C4-2B (cell line): ENCODE measurements at regions not wholly inside any gene's neighbourhood (a gene's known extent, or its start where the extent isn't known, plus 50 kb on each side); places are given as distances from the start of the nearest gene placed in this dataset.
A peak's percentile ranks its signal among the peaks of the same experiment; 100 is the strongest.

ENCODE experiments used
- H3K27ac ChIP-seq: fragments of 450-650 bp; 2 replicates; pipeline ENCODE4 v1.5.1; 2017
- ZFX ChIP-seq: fragments of 450-650 bp; IDR thresholded peaks from 2 replicates; pipeline ENCODE4 v1.6.1; 2017
- TF ChIP-seq, protein P1 (sequence below): fragments of 450-650 bp; conservative IDR thresholded peaks from 2 replicates; pipeline ENCODE4 v1.5.1; 2017; ENCODE audit warnings: mild to moderate bottlenecking

- no peak overlapping the region for H3K27ac ChIP-seq
- no peak for TF ChIP-seq ZFX
- TF ChIP-seq, protein P1, sequence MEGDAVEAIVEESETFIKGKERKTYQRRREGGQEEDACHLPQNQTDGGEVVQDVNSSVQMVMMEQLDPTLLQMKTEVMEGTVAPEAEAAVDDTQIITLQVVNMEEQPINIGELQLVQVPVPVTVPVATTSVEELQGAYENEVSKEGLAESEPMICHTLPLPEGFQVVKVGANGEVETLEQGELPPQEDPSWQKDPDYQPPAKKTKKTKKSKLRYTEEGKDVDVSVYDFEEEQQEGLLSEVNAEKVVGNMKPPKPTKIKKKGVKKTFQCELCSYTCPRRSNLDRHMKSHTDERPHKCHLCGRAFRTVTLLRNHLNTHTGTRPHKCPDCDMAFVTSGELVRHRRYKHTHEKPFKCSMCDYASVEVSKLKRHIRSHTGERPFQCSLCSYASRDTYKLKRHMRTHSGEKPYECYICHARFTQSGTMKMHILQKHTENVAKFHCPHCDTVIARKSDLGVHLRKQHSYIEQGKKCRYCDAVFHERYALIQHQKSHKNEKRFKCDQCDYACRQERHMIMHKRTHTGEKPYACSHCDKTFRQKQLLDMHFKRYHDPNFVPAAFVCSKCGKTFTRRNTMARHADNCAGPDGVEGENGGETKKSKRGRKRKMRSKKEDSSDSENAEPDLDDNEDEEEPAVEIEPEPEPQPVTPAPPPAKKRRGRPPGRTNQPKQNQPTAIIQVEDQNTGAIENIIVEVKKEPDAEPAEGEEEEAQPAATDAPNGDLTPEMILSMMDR = no peak
Observed at GRCh38 chr2:58688813-58689212, 447.7 kb upstream of the FANCL start.

DNA sequence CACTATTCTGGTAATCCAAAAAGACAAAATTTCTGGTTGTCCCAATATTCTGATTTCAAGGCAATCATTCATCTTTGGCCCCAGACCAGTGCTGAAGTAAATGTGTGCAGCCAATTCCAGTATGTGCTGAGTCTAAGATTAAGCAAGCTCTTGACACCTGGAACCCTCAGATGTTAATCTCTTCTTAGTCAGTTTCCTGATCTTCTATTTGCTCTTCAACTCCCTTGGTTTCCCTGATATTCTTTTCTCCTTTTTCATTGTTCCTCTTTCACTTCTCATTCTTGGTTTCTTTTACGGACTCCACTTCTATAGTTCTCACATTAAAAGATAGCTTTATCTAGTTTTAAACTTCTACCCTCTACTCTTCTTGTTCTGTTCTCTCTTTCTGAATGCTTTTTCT lies 445.7 kb upstream of the FANCL start:
- H3K27ac ChIP-seq = no peak overlapping the region
- no peak for TF ChIP-seq ZFX
- TF ChIP-seq, protein P1 = no peak

DNA sequence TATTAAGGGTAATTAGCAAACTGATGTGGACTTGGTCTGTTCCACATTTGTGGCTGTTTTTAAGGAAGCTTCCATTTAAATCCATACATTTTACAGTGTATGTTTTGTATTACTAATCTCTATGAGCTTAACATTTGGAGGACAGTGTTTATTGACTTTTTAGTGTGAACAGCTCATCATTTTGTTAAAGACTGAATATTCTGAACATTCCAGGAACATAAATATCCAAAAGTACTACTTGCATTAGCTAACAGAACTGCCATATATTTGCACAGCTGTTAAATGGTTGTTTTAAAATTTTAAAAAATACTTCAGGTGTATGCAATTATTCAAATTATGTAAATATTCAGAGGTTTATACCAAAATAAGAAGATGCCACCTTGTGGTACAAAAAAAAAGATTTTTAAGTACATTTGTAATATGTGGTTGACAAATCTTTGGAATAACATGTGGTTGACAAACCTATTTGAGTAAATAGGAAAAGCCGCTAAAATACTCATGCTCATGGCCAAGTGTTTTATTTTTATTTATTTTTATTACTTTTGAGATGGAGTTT lies 439.7 kb upstream of the FANCL start:
- TF ChIP-seq ZFX = no peak
- TF ChIP-seq, protein P1 = peak; percentile 17; the same call in 1 of the 2 replicates
- no peak overlapping the region for H3K27ac ChIP-seq

DNA sequence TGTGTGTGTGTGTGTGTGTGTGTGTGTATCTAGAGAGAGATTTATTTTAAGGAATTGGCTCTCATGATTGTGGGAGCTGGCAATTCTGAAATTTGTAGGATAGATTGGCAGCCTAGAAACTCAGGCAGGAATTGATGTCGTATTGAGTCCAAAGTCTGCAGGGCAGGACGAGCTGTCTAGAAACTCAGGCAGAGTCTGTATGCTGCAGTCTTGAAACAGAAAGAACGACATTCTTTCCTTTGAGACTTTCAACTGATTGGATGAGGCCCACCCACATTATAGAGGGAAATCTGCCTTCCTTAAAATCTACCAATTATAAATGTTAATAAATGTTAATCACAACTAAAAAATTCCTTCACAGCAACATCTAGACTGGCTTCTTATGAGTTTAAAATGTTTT lies 436.6 kb upstream of the FANCL start:
- no peak overlapping the region for H3K27ac ChIP-seq
- TF ChIP-seq, protein P1 = no peak

DNA sequence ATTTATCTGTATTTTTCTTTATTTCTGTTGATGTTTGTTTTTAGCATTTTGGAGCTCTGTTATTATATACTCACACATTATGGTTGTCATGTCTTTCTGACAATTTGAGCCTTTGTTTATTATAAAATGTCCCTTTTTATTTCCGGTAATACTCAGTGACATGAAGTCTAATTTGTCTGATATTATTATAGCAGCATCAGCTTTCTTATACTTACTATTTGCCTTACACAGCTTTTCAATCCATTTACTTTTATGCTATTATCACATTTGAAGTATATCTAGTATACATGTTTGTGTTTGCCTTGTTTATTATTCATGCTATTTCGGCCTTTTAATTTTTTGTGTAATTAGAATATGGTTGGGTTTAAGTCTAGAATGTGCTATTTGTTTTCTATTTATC lies 430.6 kb upstream of the FANCL start:
- TF ChIP-seq ZFX = no peak
- TF ChIP-seq, protein P1 = no peak
- H3K27ac ChIP-seq = no peak overlapping the region

DNA sequence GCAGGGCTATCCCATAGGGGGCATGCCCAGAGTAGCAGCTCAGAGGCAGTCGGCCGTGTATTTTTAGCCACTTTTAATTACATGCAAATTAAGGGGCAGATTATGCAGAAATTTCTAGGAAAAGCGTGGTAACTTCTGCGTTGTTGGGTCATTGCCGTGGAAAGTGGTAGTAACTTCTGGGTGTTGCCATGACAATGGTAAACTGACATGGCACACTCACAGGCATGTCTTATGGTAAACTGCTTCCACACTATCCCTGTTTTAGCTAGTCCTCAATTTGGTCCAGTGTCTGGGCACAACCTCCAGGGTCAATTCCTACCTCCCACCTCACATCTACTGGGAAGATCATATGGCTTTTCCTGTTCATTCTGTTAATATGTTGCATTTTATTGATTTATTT lies 428.9 kb upstream of the FANCL start:
- TF ChIP-seq, protein P1 = no peak
- TF ChIP-seq ZFX = no peak
- no peak overlapping the region for H3K27ac ChIP-seq

GRCh38 chr2:58667137-58667774 lies 426.1 kb upstream of the FANCL start:
- no peak overlapping the region for H3K27ac ChIP-seq
- TF ChIP-seq, protein P1 = no peak
- no peak for TF ChIP-seq ZFX
